Stimulated activated memory B cell treated with anti-CD40 and anti-IgM and Interleukin-4, amounts not matched to agents 10 μg/mL and 1 μg/mL and 100 μg/mL, for 72 hours (primary cell): ENCODE measurements at regions not wholly inside any gene's neighbourhood (a gene's known extent, or its start where the extent isn't known, plus 50 kb on each side); places are given as distances from the start of the nearest gene placed in this dataset.

Experiments used
- ATAC-seq: fragments of 150-1000 bp; cut with Tn5 transposase; 2 replicates; pipeline ENCODE4 v1.10.0; 2021
- H3K27ac Mint-ChIP-seq: one replicate; pipeline ENCODE4 v1.8.0; 2022; ENCODE audit warnings: mild to moderate bottlenecking, mixed read lengths
- H3K27me3 Mint-ChIP-seq: one replicate; pipeline ENCODE4 v1.8.0; 2022; ENCODE audit warnings: mixed read lengths
- H3K36me3 Mint-ChIP-seq: one replicate; pipeline ENCODE4 v1.8.0; 2022; ENCODE audit warnings: mixed read lengths
- H3K4me1 Mint-ChIP-seq: one replicate; pipeline ENCODE4 v1.8.0; 2022; ENCODE audit warnings: mixed read lengths
- H3K4me3 Mint-ChIP-seq: one replicate; pipeline ENCODE4 v1.8.0; 2022; ENCODE audit warnings: mild to moderate bottlenecking, moderate library complexity, mixed read lengths
- H3K9me3 Mint-ChIP-seq: one replicate; pipeline ENCODE4 v1.8.0; 2022; ENCODE audit warnings: mixed read lengths

DNA sequence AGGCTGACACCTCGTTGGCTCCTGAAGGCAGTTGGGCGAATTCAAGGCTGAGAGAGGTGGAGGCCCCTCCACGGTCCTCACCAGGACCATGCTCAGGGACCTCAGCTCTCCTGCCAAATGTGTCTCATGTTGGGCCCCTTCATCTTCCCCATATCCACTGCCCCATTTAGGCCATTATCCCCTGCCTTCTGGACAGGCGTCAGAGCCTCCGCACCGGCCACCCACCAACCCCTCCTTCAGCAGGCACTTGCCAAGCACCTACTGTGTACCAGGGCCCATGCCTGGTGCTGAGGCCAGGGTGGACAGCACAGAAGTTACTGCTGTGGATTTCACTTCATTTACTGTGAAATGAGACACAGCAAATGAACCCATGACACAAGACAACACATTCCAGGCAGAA, 325.8 kb downstream of the MATN1 start:
- Mint-ChIP-seq H3K4me1 (no peaks in the 10 kb centered on the region), H3K36me3 (no peaks in the 10 kb centered on the region), H3K27me3 (peaks cover 37% of the 10 kb centered on the region), H3K4me3 (no peak overlapping the region), H3K9me3 (peaks cover 3% of the 10 kb centered on the region), H3K27ac (no peak overlapping the region)
- no peak for ATAC-seq

- ATAC-seq: no peak
- Mint-ChIP-seq H3K4me1 (no peaks in the 10 kb centered on the region), H3K9me3 (no peaks in the 10 kb centered on the region), H3K36me3 (no peaks in the 10 kb centered on the region), H3K27ac (no peak overlapping the region), H3K4me3 (no peak overlapping the region), H3K27me3 (peaks cover 39% of the 10 kb centered on the region)
Measured at GRCh38 chr1:30395631-30396030, 327.8 kb downstream of the MATN1 start.

GRCh38 chr1:30388386-30388785, 335.0 kb downstream of the MATN1 start:
- Mint-ChIP-seq H3K27me3 (peaks cover 47% of the 10 kb centered on the region), H3K36me3 (no peaks in the 10 kb centered on the region), H3K27ac (no peak overlapping the region), H3K9me3 (no peaks in the 10 kb centered on the region), H3K4me3 (no peak overlapping the region), H3K4me1 (no peaks in the 10 kb centered on the region)
- ATAC-seq: no peak

- Mint-ChIP-seq H3K9me3 (no peaks in the 10 kb centered on the region), H3K36me3 (no peaks in the 10 kb centered on the region), H3K27me3 (peaks cover 52% of the 10 kb centered on the region), H3K4me1 (no peaks in the 10 kb centered on the region), H3K4me3 (no peak overlapping the region), H3K27ac (no peak overlapping the region)
- no peak for ATAC-seq
Measured at GRCh38 chr1:30386156-30386926, 337.0 kb downstream of the MATN1 start.

- Mint-ChIP-seq H3K27ac (no peak overlapping the region), H3K36me3 (no peaks in the 10 kb centered on the region), H3K4me1 (peaks cover 4% of the 10 kb centered on the region), H3K27me3 (peaks cover 52% of the 10 kb centered on the region), H3K9me3 (no peaks in the 10 kb centered on the region), H3K4me3 (no peak overlapping the region)
- no peak for ATAC-seq
Measured at GRCh38 chr1:30385246-30385995, 338.0 kb downstream of the MATN1 start.

- no peaks in the 10 kb centered on the region for H3K36me3 Mint-ChIP-seq
- no peak overlapping the region for H3K27ac Mint-ChIP-seq
- peaks cover 58% of the 10 kb centered on the region for H3K27me3 Mint-ChIP-seq
- H3K4me3 Mint-ChIP-seq: no peak overlapping the region
- ATAC-seq: no peak
- no peaks in the 10 kb centered on the region for H3K9me3 Mint-ChIP-seq
- peaks cover 12% of the 10 kb centered on the region for H3K4me1 Mint-ChIP-seq
Measured at GRCh38 chr1:30384286-30385245, 338.8 kb downstream of the MATN1 start.

DNA sequence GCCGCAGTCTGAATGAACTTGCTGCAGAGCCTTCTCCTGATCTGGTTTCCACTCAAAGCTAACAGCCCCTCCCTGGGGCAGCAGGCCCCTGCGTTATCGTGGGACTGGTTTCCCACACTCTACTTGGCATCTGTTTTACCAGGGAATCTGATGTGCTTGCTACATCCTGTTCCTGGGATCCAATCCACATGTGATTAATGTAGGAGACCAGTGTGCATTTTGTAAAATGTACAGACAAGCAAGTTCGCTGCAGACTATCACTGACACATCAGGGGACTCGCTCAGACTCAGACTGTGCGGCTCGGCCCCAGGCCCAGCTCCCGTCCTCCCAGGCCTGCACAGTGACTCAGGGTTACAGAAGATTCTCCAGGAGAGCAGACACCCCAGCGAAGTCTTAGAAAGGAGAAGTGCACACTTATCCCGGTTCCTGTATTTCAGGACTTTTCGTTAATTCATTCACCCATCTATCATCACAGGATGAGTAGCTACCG, 340.1 kb downstream of the MATN1 start:
- Mint-ChIP-seq H3K9me3 (no peaks in the 10 kb centered on the region), H3K27ac (no peak overlapping the region), H3K27me3 (peaks cover 67% of the 10 kb centered on the region), H3K4me1 (peaks cover 18% of the 10 kb centered on the region), H3K36me3 (no peaks in the 10 kb centered on the region), H3K4me3 (no peak overlapping the region)
- ATAC-seq: no peak

- Mint-ChIP-seq H3K9me3 (no peaks in the 10 kb centered on the region), H3K36me3 (no peaks in the 10 kb centered on the region), H3K4me3 (no peak overlapping the region), H3K4me1 (peaks cover 18% of the 10 kb centered on the region), H3K27me3 (peaks cover 74% of the 10 kb centered on the region), H3K27ac (no peak overlapping the region)
- ATAC-seq: no peak
Measured at GRCh38 chr1:30382496-30382895, 340.9 kb downstream of the MATN1 start.

DNA sequence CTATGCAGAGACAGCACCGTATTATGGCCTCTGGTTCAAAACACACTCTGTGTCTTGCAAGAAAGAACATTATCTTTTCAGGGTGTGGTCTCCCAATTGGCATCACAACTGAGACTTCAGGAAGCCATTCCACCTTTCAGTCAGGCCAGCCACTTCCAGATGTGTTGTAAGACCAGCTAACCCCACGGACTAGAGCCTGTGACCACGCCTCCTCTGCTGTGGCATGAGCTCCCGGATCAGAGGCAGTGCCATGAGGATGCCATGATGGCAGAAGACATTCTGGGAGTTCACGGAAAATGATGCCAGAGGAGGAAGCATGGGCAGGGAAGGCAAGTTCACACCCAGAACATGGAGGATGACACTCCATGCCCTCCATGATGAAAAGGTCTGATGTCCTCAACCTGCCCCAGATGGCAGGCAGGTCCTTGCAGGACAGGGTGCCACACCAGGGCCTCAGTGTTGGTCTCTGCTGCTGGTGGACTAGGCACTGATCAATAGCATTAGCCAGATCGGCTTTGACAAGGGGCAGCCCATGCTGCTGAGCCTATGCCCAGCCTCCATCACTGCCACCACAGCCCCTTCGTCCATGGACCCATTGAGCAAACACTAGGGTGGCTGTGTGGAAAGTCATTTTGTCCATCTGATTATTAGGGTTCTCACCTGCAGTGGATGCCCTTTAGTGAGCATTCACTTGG, 341.6 kb downstream of the MATN1 start:
- Mint-ChIP-seq H3K4me3 (no peak overlapping the region), H3K36me3 (no peaks in the 10 kb centered on the region), H3K27me3 (peaks cover 75% of the 10 kb centered on the region), H3K27ac (no peak overlapping the region), H3K9me3 (no peaks in the 10 kb centered on the region), H3K4me1 (peaks cover 18% of the 10 kb centered on the region)
- no peak for ATAC-seq

GRCh38 chr1:30381266-30381665, 342.1 kb downstream of the MATN1 start:
- no peak for ATAC-seq
- Mint-ChIP-seq H3K27ac (no peak overlapping the region), H3K9me3 (no peaks in the 10 kb centered on the region), H3K27me3 (peaks cover 76% of the 10 kb centered on the region), H3K4me1 (peaks cover 18% of the 10 kb centered on the region), H3K4me3 (no peak overlapping the region), H3K36me3 (no peaks in the 10 kb centered on the region)

- Mint-ChIP-seq H3K27ac (no peak overlapping the region), H3K9me3 (no peaks in the 10 kb centered on the region)
Measured at GRCh38 chr1:30380625-30380984, 342.8 kb downstream of the MATN1 start.

DNA sequence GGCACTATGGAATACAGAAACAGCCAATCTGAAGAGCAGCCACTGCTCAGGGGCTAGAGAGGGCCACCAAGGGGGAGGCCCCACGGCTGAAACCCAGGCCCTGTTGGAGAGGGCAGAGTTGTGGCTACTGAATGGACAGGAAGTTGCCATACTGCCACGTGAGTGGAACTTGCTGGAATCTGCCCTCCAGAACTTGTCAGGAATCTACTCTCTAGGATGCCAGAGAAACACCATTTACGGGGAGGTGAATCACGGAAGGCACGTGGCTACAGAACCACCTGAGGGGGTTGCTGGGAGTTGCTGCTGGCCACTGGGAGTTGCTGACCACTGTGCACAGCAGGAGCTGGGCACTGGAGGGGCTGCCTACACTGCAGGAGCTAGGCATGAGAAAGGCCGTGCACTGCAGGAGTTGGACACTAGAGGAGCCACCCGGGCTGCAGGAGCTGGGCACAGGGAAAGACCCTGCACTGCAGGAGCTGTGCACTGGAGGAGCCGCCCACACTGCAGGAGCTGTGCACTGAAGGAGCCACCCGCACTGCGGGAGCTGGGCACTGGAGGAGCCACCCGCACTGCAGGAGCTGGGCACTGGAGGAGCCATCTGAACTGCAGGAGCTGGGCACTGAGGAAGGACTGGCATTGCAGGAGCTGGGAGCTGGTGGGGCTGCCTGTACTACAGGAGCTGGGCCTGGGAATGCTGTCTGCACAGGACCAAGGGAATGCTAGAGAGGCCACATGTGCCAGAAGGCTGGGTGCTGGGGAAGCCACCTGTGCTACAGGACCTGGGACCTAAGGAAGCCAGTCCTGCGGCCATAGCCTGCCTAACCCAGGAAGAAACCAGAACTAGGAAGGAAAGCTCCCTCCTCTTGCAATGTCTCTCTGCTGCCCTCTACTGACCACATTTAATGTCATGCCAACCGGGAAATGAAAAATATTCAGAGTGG, 343.4 kb downstream of the MATN1 start:
- Mint-ChIP-seq H3K27me3 (peaks cover 76% of the 10 kb centered on the region), H3K36me3 (no peaks in the 10 kb centered on the region), H3K4me1 (peaks cover 18% of the 10 kb centered on the region), H3K4me3 (no peak overlapping the region), H3K27ac (no peak overlapping the region), H3K9me3 (no peaks in the 10 kb centered on the region)
- peak; percentile 53 for ATAC-seq

More at GRCh38 chr1:30380625-30380984, 342.8 kb downstream of the MATN1 start:
- peaks cover 78% of the 10 kb centered on the region for H3K27me3 Mint-ChIP-seq
- no peak overlapping the region for H3K4me3 Mint-ChIP-seq
- H3K36me3 Mint-ChIP-seq: no peaks in the 10 kb centered on the region
- peaks cover 18% of the 10 kb centered on the region for H3K4me1 Mint-ChIP-seq
- no peak for ATAC-seq

GRCh38 chr1:30378991-30379581, 344.3 kb downstream of the MATN1 start:
- peaks cover 76% of the 10 kb centered on the region for H3K27me3 Mint-ChIP-seq
- peak; percentile 29 for ATAC-seq
- H3K36me3 Mint-ChIP-seq: no peaks in the 10 kb centered on the region
- no peaks in the 10 kb centered on the region for H3K9me3 Mint-ChIP-seq
- H3K4me1 Mint-ChIP-seq: peaks cover 18% of the 10 kb centered on the region
- no peak overlapping the region for H3K4me3 Mint-ChIP-seq
- H3K27ac Mint-ChIP-seq: no peak overlapping the region
